PFSK-1 (cell line): ENCODE measurements at regions not wholly inside any gene's neighbourhood (a gene's known extent, or its start where the extent isn't known, plus 50 kb on each side); places are given as distances from the start of the nearest gene placed in this dataset.

ENCODE experiments used
- POLR2AphosphoS5 ChIP-seq: IDR thresholded peaks from 2 replicates; pipeline ENCODE4 v1.6.1; 2012; ENCODE audit warnings: low read depth, mild to moderate bottlenecking, control low read depth, low read length, moderate library complexity
- SIN3A ChIP-seq: IDR thresholded peaks from 2 replicates; pipeline ENCODE4 v1.6.1; 2012; ENCODE audit warnings: mild to moderate bottlenecking, low read length, moderate library complexity, borderline replicate concordance; ENCODE audit not compliant: insufficient read depth

GRCh38 chr4:156195914-156196313, 242.2 kb upstream of the CTSO start:
- TF ChIP-seq POLR2AphosphoS5, result no peak
- TF ChIP-seq SIN3A, result no peak
